Testis (tissue), 2 donors: ENCODE measurements at regions not wholly inside any gene's neighbourhood (a gene's known extent, or its start where the extent isn't known, plus 50 kb on each side); places are given as distances from the start of the nearest gene placed in this dataset.

Source experiments
- DNase-seq: peaks from one replicate; pipeline ENCODE4 v3.0.0-alpha.2; 2019
- H3K27ac ChIP-seq, 2 donors: fragments of 200-600 bp; sonication (generic); one replicate each; pipeline ENCODE4 v1.5.1; 2019
- H3K27me3 ChIP-seq: fragments of 200-600 bp; sonication (generic); one replicate; pipeline ENCODE4 v1.5.1; 2019
- H3K36me3 ChIP-seq: fragments of 200-600 bp; sonication (generic); one replicate; pipeline ENCODE4 v1.5.1; 2017; ENCODE audit warnings: low read depth; ENCODE audit errors: missing control alignments
- H3K4me1 ChIP-seq: fragments of 200-600 bp; sonication (generic); one replicate; pipeline ENCODE4 v1.5.1; 2019
- H3K4me3 ChIP-seq, 2 donors: fragments of 200-600 bp; sonication (generic); one replicate each; pipeline ENCODE4 v1.5.1; 2017 to 2019
- H3K9me3 ChIP-seq: fragments of 200-600 bp; sonication (generic); one replicate; pipeline ENCODE4 v1.5.1; 2017
- CTCF ChIP-seq, 3 experiments: fragments of 450-650 bp in 2 of 3; fragments of 200-600 bp in 1 of 3; sonication (generic) in 1 of 3; IDR thresholded peaks; one replicate each; pipeline ENCODE4 v1.5.1; 2016 to 2019; ENCODE audit warnings: antibody characterized with exemption in 3 of 3, mild to moderate bottlenecking in 2 of 3, moderate library complexity in 1 of 3
- POLR2A ChIP-seq: fragments of 450-650 bp; IDR thresholded peaks from one replicate; pipeline ENCODE4 v1.6.1; 2017; ENCODE audit warnings: antibody characterized with exemption, mild to moderate bottlenecking, moderate library complexity
- WGBS, 2 donors: methylation state at CpG; one replicate each; pipeline ENCODE4 v1.1.5; 2018; 5-methylcytosine and 5-hydroxymethylcytosine counted together
- intact Hi-C: fragments of 100-400 bp; cut with DNase I; formaldehyde crosslinking; loops from one replicate; pipeline ENCODE4 v1.15.1; 2023; ENCODE audit warnings: low total_unique reads

- Histone ChIP-seq H3K4me3 (no peak overlapping the region), H3K36me3 (no peaks in the 10 kb centered on the region), H3K4me1 (no peaks in the 10 kb centered on the region), H3K27ac (no peak overlapping the region), H3K27me3 (no peaks in the 10 kb centered on the region), H3K9me3 (no peaks in the 10 kb centered on the region)
- DNase-seq = no peak
- TF ChIP-seq POLR2A (no peak), CTCF (IDR thresholded peaks at IDR 0.05) (no peak)
- intact Hi-C loops = no loop called here
- 77 to 78% methylated on average over 2 of the region's 2 CpGs for WGBS, 2 donors
Measured at GRCh38 chr4:133812954-133813353, 388.6 kb downstream of the PABPC4L start.

GRCh38 chr4:133812236-133812635, 389.4 kb downstream of the PABPC4L start:
- DNase-seq = no peak
- intact Hi-C loops = no loop called here
- Histone ChIP-seq H3K36me3 (no peaks in the 10 kb centered on the region), H3K4me1 (no peaks in the 10 kb centered on the region), H3K27ac (no peak overlapping the region), H3K27me3 (no peaks in the 10 kb centered on the region), H3K4me3 (no peak overlapping the region), H3K9me3 (no peaks in the 10 kb centered on the region)
- TF ChIP-seq POLR2A (no peak), CTCF (IDR thresholded peaks at IDR 0.05) (no peak)

GRCh38 chr4:133808151-133808550, 393.4 kb downstream of the PABPC4L start:
- H3K4me3 ChIP-seq = no peak overlapping the region
- H3K36me3 ChIP-seq = no peaks in the 10 kb centered on the region
- intact Hi-C loops = no loop called here
- no peaks in the 10 kb centered on the region for H3K4me1 ChIP-seq
- WGBS, 2 donors = 92% methylated on average over 3 of the region's 3 CpGs
- H3K27me3 ChIP-seq = no peaks in the 10 kb centered on the region
- DNase-seq = no peak
- no peak overlapping the region for H3K27ac ChIP-seq
- H3K9me3 ChIP-seq = no peaks in the 10 kb centered on the region
- TF ChIP-seq CTCF (IDR thresholded peaks at IDR 0.05) (no peak), POLR2A (no peak)

GRCh38 chr4:133803341-133803740, 398.2 kb downstream of the PABPC4L start:
- no peak overlapping the region for H3K27ac ChIP-seq
- H3K9me3 ChIP-seq = no peaks in the 10 kb centered on the region
- no peaks in the 10 kb centered on the region for H3K36me3 ChIP-seq
- H3K27me3 ChIP-seq = no peaks in the 10 kb centered on the region
- no peak for DNase-seq
- WGBS, 2 donors = 94 to 99% methylated on average over 2 of the region's 2 CpGs
- no peak overlapping the region for H3K4me3 ChIP-seq
- no peaks in the 10 kb centered on the region for H3K4me1 ChIP-seq
- TF ChIP-seq POLR2A = no peak
- no peak for TF ChIP-seq CTCF (IDR thresholded peaks at IDR 0.05)
- intact Hi-C loops = no loop called here

- TF ChIP-seq CTCF (IDR thresholded peaks at IDR 0.05) (no peak), POLR2A (no peak)
- Histone ChIP-seq H3K4me3 (no peak overlapping the region), H3K36me3 (no peaks in the 10 kb centered on the region), H3K4me1 (no peaks in the 10 kb centered on the region), H3K9me3 (no peaks in the 10 kb centered on the region), H3K27ac (no peak overlapping the region), H3K27me3 (no peaks in the 10 kb centered on the region)
- intact Hi-C loops = no loop called here
- DNase-seq = no peak
- WGBS, 2 donors = 63 to 73% methylated on average over 3 of the region's 3 CpGs
Measured at GRCh38 chr4:133802359-133803140, 399.0 kb downstream of the PABPC4L start.
